Hypothalamus (tissue), 51 donors: ENCODE measurements at regions not wholly inside any gene's neighbourhood (a gene's known extent, or its start where the extent isn't known, plus 50 kb on each side); places are given as distances from the start of the nearest gene placed in this dataset.

Source experiments
- DNase-seq, 51 donors: peaks; one replicate each; lab custom pipeline; 2025; lab: John Stamatoyannopoulos, UW

- DNase-seq, result no peak
Measured at GRCh38 chr9:11432361-11432760, 819.6 kb upstream of the PTPRD start.

DNA sequence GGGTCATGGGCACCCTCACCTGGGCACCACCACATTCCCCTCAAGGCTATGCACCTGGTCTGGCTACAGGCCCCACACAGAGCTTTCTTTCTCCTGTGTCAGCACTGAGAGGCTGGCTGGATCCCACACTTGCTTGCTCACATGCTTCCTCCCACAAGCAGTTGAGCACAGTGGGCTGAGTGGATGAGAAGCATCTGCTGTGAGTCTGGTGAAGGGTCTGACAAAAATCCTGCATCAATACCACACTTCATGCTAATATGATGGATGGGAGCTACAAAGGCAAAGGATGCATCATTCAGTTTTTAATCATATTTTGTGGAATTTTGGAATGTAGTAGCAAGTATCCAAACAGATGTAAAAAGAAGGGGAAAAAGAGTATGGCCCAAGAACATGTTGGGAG, 830.8 kb upstream of the PTPRD start:
- DNase-seq, result no peak

DNA sequence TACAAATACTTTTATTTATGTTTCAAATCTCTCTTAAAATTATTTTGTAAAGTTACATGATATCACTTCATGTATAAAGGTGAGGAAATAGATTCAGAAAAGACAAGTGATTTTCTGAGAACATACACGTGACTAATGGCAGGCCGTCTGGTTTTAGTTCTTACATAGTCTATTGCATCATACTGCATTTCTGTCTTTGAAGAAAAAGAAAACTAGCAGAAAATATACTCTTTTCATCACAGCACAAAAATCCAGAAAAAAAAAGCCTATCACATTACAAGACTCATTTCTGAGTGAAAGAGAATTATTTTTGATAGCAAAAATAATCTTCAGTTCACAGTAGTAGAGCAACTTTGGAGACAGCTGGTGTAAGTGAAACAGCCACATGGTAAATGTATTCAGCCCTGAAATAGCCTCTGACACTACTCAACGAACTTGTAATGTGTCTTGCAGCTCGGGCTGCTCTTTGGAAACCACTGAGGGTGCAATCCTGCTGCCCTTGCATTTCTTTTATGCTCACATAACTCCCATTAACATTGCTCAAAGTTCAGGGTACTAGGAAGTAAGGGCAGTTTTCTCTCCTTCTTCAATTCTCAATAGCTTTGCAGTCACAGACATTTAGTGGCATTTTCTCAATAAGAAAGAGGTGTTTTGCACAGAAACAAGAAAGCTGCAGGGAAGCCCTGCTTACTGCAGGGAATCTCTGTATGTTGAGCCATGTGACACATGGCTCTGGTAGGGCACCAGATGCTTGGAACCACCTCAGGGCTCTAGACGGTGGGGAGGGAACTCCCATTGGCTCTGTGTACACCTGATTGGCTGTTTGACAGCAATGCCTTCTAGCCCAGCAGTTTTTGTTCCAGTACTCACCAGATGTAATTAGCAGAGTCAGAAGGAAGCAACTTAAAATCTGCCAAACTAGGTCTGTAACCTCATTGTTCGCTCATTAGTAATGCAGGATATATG, 845.3 kb upstream of the PTPRD start:
- DNase-seq, result no peak

DNA sequence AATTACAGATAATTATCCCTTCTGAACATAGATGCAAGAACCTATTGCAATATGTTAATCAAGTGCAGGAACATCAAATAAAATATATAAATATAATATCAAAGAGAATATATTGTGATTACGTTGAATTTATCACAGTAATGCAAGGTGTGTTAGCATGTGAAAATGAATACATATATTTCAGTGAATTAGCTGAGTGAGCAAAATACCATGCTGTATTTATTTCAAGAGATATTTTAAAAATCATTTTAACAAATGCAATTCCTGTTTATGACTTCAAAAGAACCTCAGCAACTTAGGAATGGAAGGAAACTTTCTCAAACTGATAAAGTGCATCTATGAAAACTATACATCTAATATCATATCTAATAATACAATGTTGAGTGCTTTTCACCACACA, 856.9 kb upstream of the PTPRD start:
- no peak for DNase-seq

DNA sequence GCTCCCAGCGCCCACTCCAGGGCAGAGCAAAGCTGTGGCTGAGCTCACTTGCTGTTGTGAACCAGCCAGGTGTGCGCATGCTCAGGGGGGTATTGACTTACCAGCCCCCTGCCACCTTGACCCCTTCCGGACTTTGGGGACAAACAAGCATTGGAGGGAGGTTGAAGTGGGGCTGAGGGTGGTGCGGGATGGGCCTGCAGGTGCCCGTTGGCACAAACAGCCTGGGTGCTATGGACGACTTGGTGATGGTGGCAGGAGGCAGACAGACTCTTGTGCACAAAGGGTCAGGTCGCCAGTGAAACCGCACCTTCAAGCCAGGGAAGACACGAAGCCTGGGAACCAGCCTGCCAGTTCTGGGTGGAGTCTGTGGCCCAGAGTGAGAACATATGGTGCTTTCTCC, 858.5 kb upstream of the PTPRD start:
- DNase-seq, result no peak

DNA sequence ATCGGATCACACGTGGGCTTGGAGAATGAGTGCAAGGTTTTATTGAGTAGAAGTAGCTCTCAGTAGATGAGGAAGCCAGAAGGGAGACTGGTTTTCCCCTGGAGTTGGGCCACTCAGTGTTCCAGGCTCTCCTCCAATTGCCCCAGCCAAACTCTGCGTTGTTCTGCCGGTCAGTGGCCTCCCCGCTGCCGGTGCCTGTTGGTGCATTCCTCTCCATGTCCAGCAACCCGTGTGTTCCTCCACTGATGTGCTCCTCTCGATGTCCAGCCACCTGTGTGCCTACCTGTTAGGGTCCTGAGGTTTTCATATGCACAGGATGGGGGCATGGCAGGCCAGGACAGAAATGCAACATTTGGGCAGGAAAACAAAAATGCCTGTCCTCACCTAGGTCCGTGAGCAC, 888.0 kb upstream of the PTPRD start:
- DNase-seq, result no peak

GRCh38 chr9:11506980-11507379, 894.2 kb upstream of the PTPRD start:
- no peak for DNase-seq

- no peak for DNase-seq
Measured at GRCh38 chr9:11537566-11537965, 924.8 kb upstream of the PTPRD start.

- DNase-seq, result no peak
Measured at GRCh38 chr9:11542781-11543180, 930.0 kb upstream of the PTPRD start.

GRCh38 chr9:11546231-11546630, 933.4 kb upstream of the PTPRD start:
- no peak for DNase-seq

DNA sequence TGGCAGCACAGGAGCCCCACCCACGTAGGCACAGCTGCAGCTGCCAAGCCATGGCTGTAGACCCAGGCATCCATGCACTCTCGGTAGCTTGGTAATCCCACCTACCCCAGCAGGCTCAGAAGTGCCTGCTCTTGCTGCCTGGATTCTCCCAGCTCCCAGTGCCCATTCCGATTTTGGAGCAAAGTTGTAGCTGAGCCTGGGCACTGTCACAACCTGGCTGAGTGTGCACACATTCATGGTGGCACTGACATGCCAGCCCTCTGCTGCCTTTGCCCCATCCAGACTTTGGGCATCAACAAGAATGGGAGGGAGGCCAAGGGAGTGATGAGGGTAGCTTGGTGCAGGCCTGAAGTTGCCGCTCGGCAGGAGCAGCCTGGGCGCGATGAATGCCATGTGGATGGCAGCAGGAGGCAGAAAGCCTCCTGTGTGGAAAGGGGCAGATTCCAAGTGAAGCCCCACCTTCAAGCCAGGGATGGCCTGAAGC, 936.6 kb upstream of the PTPRD start:
- no peak for DNase-seq

- DNase-seq, result no peak
Measured at GRCh38 chr9:11551106-11551505, 938.3 kb upstream of the PTPRD start.

DNA sequence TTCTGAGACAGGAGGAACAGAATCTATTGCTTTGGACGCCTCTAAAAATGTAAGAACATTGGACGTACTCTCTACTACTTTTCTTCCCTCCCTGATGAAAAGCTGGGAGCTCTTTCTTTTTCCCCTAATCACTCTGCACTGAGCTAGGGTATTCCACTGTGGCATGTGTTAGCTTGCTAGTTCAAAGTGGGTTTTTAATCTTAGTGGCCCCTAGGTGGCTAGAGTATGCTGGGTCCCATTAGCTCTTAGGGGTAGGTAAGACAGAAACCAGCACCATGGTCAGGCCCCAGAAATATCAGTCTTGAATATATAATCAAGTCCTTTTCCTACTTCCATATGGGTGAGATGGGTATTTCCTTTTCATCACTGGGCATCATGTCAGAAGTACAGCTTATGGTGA, 945.2 kb upstream of the PTPRD start:
- DNase-seq, result no peak

GRCh38 chr9:11559001-11559776, 946.4 kb upstream of the PTPRD start:
- DNase-seq, result no peak

- DNase-seq, result no peak
Measured at GRCh38 chr9:11577522-11577921, 964.7 kb upstream of the PTPRD start.

GRCh38 chr9:11595756-11596155, 983.0 kb upstream of the PTPRD start:
- DNase-seq, result no peak

- no peak for DNase-seq
Measured at GRCh38 chr9:11618241-11618805, 1005.5 kb upstream of the PTPRD start.

DNA sequence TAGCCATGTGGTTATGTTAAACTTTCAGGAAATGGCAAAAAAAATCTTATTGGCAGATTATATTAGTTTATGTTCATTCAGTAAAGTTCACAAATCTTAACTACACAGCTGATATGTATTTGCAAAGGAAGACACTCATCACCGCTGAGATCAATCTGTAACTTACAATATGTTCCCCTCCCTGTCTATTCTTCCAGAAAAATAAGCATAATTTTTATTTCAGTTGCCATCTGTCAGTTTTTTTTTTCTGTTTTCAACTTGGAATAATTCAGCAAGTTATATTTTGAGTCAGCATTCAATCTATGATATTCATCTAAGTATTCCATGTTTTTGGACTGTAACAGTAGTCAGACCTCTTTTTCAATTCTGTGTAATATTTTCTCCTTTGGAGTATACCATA, 1019.9 kb upstream of the PTPRD start:
- DNase-seq, result no peak

- no peak for DNase-seq
Measured at GRCh38 chr9:11646831-11647230, 1034.0 kb upstream of the PTPRD start.

GRCh38 chr9:11653867-11654266, 1039.3 kb upstream of the TYRP1 start:
- DNase-seq, result no peak

- no peak for DNase-seq
Measured at GRCh38 chr9:11663913-11664312, 1029.3 kb upstream of the TYRP1 start.
